Heart right ventricle (tissue), 16 donors: ENCODE measurements at regions not wholly inside any gene's neighbourhood (a gene's known extent, or its start where the extent isn't known, plus 50 kb on each side); places are given as distances from the start of the nearest gene placed in this dataset.

Source experiments
- ATAC-seq, 8 donors: fragments of 200-7000 bp; cut with Tn5 transposase; one replicate each; pipeline ENCODE4 v1.9.1; 2020; ENCODE audit warnings: mild to moderate bottlenecking in 8 of 8, moderate library complexity in 8 of 8, moderate number of reproducible peaks in 1 of 8
- DNase-seq, 2 donors: peaks; one replicate each; pipeline ENCODE4 v3.0.0-alpha.2; 2020
- H3K27ac ChIP-seq, 10 donors: fragments of 200-600 bp; sonication (generic) in 2 of 10; one replicate each; pipeline versions ENCODE4 v1.5.0 to v1.8.0; 2020 to 2022; ENCODE audit warnings: mild to moderate bottlenecking in 3 of 10
- H3K27me3 ChIP-seq, 7 donors: fragments of 200-600 bp; one replicate each; pipeline ENCODE4 v1.8.0; 2021 to 2022; ENCODE audit warnings: mild to moderate bottlenecking in 2 of 7
- H3K36me3 ChIP-seq, 9 donors: fragments of 200-600 bp; sonication (generic) in 1 of 9; one replicate each; pipeline versions ENCODE4 v1.5.0 to v1.8.0; 2020 to 2022; ENCODE audit warnings: mild to moderate bottlenecking in 2 of 9
- H3K4me1 ChIP-seq, 9 donors: fragments of 200-600 bp; sonication (generic) in 1 of 9; one replicate each; pipeline versions ENCODE4 v1.5.0 to v1.8.0; 2020 to 2022; ENCODE audit warnings: mild to moderate bottlenecking in 4 of 9
- H3K4me3 ChIP-seq, 10 donors: fragments of 200-600 bp; sonication (generic) in 2 of 10; one replicate each; pipeline versions ENCODE4 v1.5.0 to v1.8.0; 2020 to 2022; ENCODE audit warnings: mild to moderate bottlenecking in 7 of 10, moderate library complexity in 2 of 10
- H3K9me3 ChIP-seq, 11 donors: fragments of 200-600 bp in 10 of 11; sonication (generic) in 2 of 11; one replicate each; pipeline versions ENCODE4 v1.5.0 to v1.8.0; 2013 to 2022; ENCODE audit warnings: mild to moderate bottlenecking in 2 of 11, control low read depth in 1 of 11, moderate library complexity in 1 of 11
- CTCF ChIP-seq, 9 donors: fragments of 200-600 bp; sonication (generic) in 2 of 9; IDR thresholded peaks; one replicate each; pipeline versions ENCODE4 v1.5.0 to v1.8.0; 2021 to 2022; ENCODE audit warnings: antibody characterized with exemption in 9 of 9, mild to moderate bottlenecking in 5 of 9, moderate library complexity in 1 of 9
- WGBS, 2 donors: extraction: QIAGEN DNeasy Blood & Tissue Kit; methylation state at CpG; one replicate each; pipeline ENCODE4 v1.1.7; 2013; ENCODE audit warnings: inconsistent platforms in 1 of 2; 5-methylcytosine and 5-hydroxymethylcytosine counted together
- intact Hi-C, 10 donors: fragments of 100-400 bp; cut with DNase I; formaldehyde crosslinking; loops; one replicate each; pipeline versions ENCODE4 v1.11.1 to v1.14.2; 2022
- donor health status: Arrhythmogenic right ventricular cardiomyopathy.
- donor health status: ischemic (EF 13 %, LVEDD 7.1; RV severe dilation, severe dysfunction).
- donor health status: healthy with polysubstance abuse.
- donor health status: DM: no; HTN: yes; CAD: no.
- donor health status: DM: no; HTN: no; CAD: no.
- donor health status: ischemic (EF 25% LVEDD 6.9; RV normal size, moderate dysfunction).
- donor health status: ischemic (EF 25% LVEDD 5.7; RV mildly dilated, moderate dysfunction).
- donor health status: healthy.
- donor health status: DM: yes; HTN: yes; CAD: no.
- donor health status: Ischemic cardiomyopathy.
- donor health status: ischemic (EF 35%, LVEDD 5.7; RV mildly dilated, moderate dysfunction).
- donor health status: nonischemic (EF 11% LVEDD 7.7; RV severe dilation, severe dysfunction).
- donor health status: DM: yes; HTN: yes; CAD: no.
- donor health status: PGD.
- donor health status: ischemic (EF 29% LVEDD 5.4; RV normal size, mild dysfunction).
- donor health status: nonischemic (EF 23%, LVEDD 6.1; RV moderate dilation, normal function).

DNA sequence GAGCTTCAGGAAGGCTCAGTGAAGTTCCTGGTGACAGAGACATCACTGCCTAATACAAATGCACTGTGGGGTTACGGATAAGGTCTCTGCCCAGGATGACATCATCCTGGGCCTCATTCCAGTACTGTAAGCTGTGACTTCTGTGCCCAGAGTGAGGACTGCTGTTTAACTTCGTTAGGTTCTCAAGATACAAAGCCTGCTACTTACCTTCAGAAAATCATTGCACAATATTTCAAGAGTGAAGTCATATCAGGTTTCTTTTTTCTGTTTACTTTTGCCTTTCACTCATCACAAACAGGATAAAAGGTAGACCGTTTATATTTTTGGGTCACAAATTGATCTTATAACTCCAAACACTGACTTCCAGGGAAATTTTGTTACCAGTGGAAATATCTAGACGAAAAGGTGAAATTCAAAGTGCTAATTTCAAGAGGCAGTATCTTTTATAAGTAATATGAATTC lies 241.2 kb downstream of the PIK3R1 start:
- Histone ChIP-seq H3K4me1 (peaks cover 0 to 29% (median 8%) of the 10 kb centered on the region in 9 donors), H3K36me3 (no peaks in the 10 kb centered on the region), H3K9me3 (peaks cover 0 to 7% (median 0%) of the 10 kb centered on the region in 11 donors), H3K27me3 (no peaks in the 10 kb centered on the region), H3K27ac (peak overlapping the region in 3 of 10 donors; percentile 43 to 61 (median 45)), H3K4me3 (no peak overlapping the region)
- TF ChIP-seq CTCF (IDR thresholded peaks at IDR 0.05): no peak
- 30 to 35% methylated on average over 4 of the region's 4 CpGs for WGBS, 2 donors
- DNase-seq: peak in 1 of 2 donors; percentile 50
- intact Hi-C loops: loop anchor here in 3 of 10 donors (5.0 to 10.0 kb wide), 3 partner anchors 169 to 1212 kb away; no protein-coding TSS in a partner anchor
- peak; percentile 81 to 97 (median 90) for ATAC-seq

- TF ChIP-seq CTCF (IDR thresholded peaks at IDR 0.05): no peak
- no peak for DNase-seq
- intact Hi-C loops: loop anchor here in 3 of 10 donors (5.0 to 10.0 kb wide), 3 partner anchors 170 to 1212 kb away; no protein-coding TSS in a partner anchor
- no peak for ATAC-seq
- Histone ChIP-seq H3K36me3 (no peaks in the 10 kb centered on the region), H3K27ac (peak overlapping the region in 2 of 10 donors; percentile 45 to 61), H3K9me3 (peaks cover 0 to 7% (median 0%) of the 10 kb centered on the region in 11 donors), H3K4me3 (no peak overlapping the region), H3K27me3 (no peaks in the 10 kb centered on the region), H3K4me1 (peaks cover 0 to 29% (median 8%) of the 10 kb centered on the region in 9 donors)
- 97 to 98% methylated on average over 8 of the region's 8 CpGs for WGBS, 2 donors
These were observed 241.7 kb downstream of the PIK3R1 start for GRCh38 chr5:68457285-68457684.

GRCh38 chr5:68458416-68459021 lies 243.0 kb downstream of the PIK3R1 start:
- H3K4me1 ChIP-seq: peaks cover 0 to 29% (median 8%) of the 10 kb centered on the region in 9 donors
- peaks cover 0 to 7% (median 0%) of the 10 kb centered on the region in 11 donors for H3K9me3 ChIP-seq
- no peak for ATAC-seq
- no peak for TF ChIP-seq CTCF (IDR thresholded peaks at IDR 0.05)
- intact Hi-C loops: loop anchor here in 6 of 10 donors (2.0 to 10.0 kb wide), 5 partner anchors 170 to 1214 kb away; no protein-coding TSS in a partner anchor
- no peak overlapping the region for H3K4me3 ChIP-seq
- H3K27me3 ChIP-seq: no peaks in the 10 kb centered on the region
- WGBS, 2 donors: 79 to 90% methylated on average over 3 of the region's 3 CpGs
- no peak for DNase-seq
- no peaks in the 10 kb centered on the region for H3K36me3 ChIP-seq
- H3K27ac ChIP-seq: no peak overlapping the region

DNA sequence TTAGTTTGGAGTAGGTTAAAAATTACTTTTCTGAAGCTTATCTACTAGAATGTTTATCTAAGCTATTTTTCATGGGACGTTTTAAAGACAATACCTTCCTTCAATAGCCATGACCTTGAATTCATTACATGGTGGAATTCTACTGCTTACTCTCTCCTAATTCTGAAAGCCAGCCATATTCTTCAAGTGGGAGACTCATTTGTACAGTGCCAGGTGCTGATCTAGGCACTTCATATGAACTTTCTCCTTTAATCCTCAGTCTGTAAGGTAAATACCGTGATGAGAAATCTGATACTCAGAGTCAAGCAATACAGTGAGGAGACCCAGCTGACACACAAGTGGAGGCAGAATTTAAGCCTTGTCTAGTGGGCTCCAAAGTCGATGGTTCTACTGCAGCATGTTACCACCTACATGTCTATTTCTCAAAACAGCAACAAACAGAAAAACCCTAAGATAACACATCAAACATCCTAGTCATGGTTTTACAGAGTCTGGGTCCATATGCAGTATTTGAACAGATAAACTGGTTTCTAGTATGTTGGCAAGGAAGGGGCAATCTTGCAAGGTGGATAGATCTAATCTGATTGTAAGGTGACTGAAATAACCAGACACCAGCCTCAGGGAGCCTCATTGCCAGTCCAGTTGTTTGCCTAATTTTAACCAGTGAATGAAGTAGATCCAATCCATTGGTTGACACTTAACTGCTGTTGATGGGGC lies 243.7 kb downstream of the PIK3R1 start:
- Histone ChIP-seq H3K9me3 (peaks cover 0 to 4% (median 0%) of the 10 kb centered on the region in 11 donors), H3K4me3 (no peak overlapping the region), H3K27me3 (no peaks in the 10 kb centered on the region), H3K27ac (peak overlapping the region in 1 of 10 donors; percentile 11), H3K36me3 (no peaks in the 10 kb centered on the region), H3K4me1 (peaks cover 0 to 29% (median 8%) of the 10 kb centered on the region in 9 donors)
- TF ChIP-seq CTCF (IDR thresholded peaks at IDR 0.05): no peak
- ATAC-seq (no peak), DNase-seq (no peak)
- intact Hi-C loops: loop anchor here in 6 of 10 donors (2.0 to 10.0 kb wide), 5 partner anchors 170 to 1214 kb away; no protein-coding TSS in a partner anchor
- 70 to 76% methylated on average over 3 of the region's 3 CpGs for WGBS, 2 donors
